Stimulated activated CD4-positive, alpha-beta T cell treated with anti-CD3 and anti-CD28 coated beads, Interleukin-4, amount 100 ng/mL, for 48 hours (primary cell): ENCODE measurements at regions not wholly inside any gene's neighbourhood (a gene's known extent, or its start where the extent isn't known, plus 50 kb on each side); places are given as distances from the start of the nearest gene placed in this dataset.
"Not testable (repeated sequence)": the region's sequence is repeated elsewhere in the genome, so short reads cannot be mapped to it uniquely, and the experiment has no call there.

ENCODE experiments used
- DNase-seq, 2 donors: peaks; one replicate each; pipeline ENCODE4 v3.0.0-alpha.2; 2020; ENCODE audit warnings: low read depth in 2 of 2

DNA sequence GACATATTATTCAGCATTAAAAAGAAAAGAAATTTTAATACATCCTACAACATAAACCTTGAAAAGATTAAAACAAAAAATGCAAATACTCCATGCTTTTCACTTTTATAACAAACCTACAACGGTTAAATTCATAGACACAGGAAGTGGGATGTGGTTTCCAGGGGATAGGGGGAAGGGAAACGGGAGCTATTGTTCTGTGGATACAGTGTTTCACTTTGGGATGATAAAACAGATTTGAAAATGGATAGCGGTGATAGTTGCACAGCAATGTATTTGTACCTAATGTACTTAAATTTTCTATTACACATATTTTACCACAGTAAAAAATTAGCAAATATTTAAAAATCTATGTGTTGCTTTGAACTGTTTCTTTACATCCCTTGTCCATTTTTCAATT is 368.0 kb downstream of the CDY2B start:
- not testable (repeated sequence) for DNase-seq

- not testable (repeated sequence) for DNase-seq
Measured at GRCh38 chrY:17511476-17511875, 368.5 kb downstream of the CDY2B start.

DNA sequence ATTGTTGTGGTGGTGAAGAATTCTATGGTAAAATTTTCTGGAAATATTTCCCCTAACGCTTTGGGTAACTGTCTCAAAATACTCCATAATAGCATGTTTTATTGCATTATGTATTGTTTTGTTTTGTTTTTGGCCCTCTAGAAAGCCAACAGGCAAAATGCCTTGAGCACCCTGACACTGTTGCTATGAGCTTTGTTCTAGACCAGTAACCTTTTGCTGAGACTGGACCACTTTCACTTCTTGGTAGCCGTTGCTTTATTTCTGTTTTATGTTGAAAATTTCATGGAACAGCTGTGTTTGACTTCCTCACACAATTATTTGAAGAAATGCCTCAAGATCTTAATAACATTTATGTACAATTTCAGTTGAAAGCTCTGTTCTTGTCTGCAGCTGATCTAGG is 374.2 kb downstream of the CDY2B start:
- not testable (repeated sequence) for DNase-seq

DNA sequence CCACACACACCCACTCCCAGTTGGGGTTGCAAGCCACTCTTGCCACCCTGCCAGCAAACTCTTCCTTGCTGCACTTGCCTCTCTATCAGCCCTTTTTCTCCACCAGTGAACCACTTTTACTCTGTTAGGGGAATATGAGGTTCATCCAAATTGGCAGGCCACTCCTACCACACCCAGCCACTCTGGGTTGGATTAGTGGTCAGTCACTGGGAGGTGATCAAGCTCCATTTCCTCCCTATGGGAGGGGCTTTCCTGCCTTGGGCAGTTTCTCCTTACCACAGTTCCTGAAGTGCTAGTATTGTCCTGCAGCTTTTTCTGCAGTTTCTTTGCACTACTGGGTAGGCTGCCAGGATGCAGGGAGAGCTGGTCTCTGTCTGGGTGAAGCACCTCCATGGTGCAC is 395.3 kb downstream of the CDY2B start:
- not testable (repeated sequence) for DNase-seq

GRCh38 chrY:17484157-17484556 is 395.9 kb downstream of the CDY2B start:
- DNase-seq: not testable (repeated sequence)

GRCh38 chrY:17481389-17482022 is 398.5 kb downstream of the CDY2B start:
- DNase-seq: not testable (repeated sequence)

DNA sequence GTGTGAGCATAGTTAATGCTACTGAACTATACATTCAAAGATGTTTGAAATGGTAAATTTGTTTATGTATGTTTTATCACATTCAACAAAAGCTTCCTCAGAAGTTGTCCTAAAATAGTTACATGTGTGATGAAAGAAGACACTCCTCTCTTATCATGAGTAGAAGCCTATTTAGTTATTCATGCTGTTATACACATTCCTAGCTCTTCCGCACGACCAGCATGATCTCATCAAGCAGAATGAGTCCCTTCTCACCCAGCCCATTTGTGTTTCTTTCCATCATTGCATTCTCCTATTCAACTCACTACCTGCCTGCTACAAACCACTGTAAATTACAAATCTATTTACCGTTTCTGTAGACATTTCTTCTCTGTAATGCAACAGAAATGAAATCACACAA is 408.0 kb downstream of the CDY2B start:
- DNase-seq: not testable (repeated sequence)

GRCh38 chrY:17459753-17460152 is 420.3 kb downstream of the CDY2B start:
- DNase-seq: not testable (repeated sequence)

GRCh38 chrY:17430570-17431166 is 449.4 kb downstream of the CDY2B start:
- DNase-seq: peak in 1 of 2 donors; percentile 0

GRCh38 chrY:17398336-17399072 is 481.5 kb downstream of the CDY2B start:
- DNase-seq: no peak

- no peak for DNase-seq
Measured at GRCh38 chrY:17397659-17398058, 482.4 kb downstream of the CDY2B start.

DNA sequence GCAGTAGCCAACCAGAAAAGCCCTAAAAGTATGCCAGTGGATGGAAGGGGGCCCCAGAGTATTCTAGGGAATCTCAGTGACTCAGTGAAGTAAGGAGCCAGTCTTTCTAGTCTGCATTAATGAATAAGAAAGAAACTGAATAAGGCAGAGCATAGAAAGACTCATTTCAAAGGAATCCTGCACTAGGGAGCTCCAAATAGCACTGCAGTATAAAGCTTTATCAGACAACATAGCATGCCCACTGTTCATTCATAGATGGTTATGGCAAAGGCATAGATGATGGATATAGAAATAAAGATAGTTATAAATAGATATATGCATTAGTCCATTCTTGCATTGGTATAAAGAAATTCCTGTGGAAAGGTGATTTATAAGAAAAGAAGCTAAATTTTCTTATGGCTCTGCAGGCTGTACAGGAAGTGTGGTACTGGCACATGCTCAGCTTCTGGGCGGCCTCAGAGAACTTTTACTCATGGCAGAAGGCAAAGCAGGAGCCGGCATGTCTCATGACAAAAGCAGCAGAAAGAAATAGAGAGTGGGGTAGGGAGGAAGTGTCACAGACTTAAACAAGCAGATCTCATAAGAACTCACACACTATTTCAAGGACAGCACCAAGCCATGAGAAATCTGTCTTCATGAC is 498.5 kb downstream of the CDY2B start:
- DNase-seq: no peak

GRCh38 chrY:17378326-17378725 is 501.7 kb downstream of the CDY2B start:
- no peak for DNase-seq

- no peak for DNase-seq
Measured at GRCh38 chrY:17368413-17368812, 511.6 kb downstream of the CDY2B start.

- no peak for DNase-seq
Measured at GRCh38 chrY:17366400-17366799, 513.6 kb downstream of the CDY2B start.

- no peak for DNase-seq
Measured at GRCh38 chrY:17339028-17339427, 541.0 kb downstream of the CDY2B start.

DNA sequence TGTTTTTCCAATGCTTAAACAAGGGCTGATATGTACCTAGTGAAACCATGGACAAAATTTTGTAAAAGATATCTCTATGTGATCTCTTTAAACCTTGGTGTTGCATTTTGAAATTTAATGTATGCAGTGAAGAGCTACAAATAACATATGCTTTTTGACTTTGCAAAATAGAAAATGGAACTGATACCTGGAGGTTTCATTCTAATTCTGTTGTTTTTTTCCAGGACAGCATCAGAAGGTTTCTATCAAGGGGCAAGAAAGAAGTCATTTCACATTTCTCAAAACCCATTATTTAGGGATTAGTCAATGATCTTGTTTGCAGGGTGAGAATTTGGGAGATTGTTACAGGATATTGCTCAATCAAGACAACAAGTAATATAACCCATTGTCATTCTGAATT is 549.3 kb downstream of the CDY2B start:
- no peak for DNase-seq

GRCh38 chrY:17319916-17320315 is 560.1 kb downstream of the CDY2B start:
- DNase-seq: no peak

GRCh38 chrY:17318631-17319030 is 561.4 kb downstream of the CDY2B start:
- no peak for DNase-seq

- no peak for DNase-seq
Measured at GRCh38 chrY:17277056-17277455, 603.0 kb downstream of the CDY2B start.

DNA sequence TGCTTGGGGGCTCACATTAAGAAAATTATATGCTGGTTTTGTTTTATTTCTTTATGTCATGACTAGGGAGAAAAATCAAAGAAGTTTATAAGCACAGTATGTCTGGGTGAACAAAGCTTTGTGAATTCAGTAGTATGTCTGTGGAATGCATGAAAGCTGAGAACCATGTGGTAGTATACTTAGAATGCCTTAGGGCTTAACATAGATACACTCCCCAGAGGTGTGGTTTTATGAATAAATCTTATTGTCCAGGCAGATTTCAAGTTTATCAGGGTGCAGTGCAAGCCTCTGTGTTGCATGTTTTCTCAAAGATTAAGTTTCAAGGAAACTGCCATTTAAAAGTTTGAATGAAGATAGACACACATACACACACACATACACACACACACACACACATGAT is 620.5 kb downstream of the CDY2B start:
- no peak for DNase-seq

DNA sequence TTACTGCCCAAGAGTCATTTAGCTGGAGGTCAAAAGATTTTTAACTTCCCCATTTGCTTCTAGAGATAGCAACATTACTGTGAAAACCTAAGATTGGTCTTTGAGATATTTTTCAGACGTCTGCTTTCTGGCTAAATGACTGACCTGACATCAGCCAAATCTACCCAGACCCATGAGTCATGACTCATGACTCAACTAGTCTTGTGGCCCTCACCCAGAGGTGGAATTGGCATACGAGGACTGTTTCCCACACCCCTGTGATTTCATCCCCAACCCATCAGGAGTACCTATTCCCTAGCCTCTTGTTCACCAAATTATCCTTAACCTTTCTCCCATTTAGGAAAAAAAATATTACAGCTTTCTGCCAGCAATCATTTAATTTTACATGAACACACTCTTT is 641.6 kb downstream of the CDY2B start:
- DNase-seq: no peak

GRCh38 chrY:17235769-17236168 is 644.3 kb downstream of the CDY2B start:
- no peak for DNase-seq
